ENCODE measurements at regions not wholly inside any gene's neighbourhood (a gene's known extent, or its start where the extent isn't known, plus 50 kb on each side); places are given as distances from the start of the nearest gene placed in this dataset.
"Not testable (repeated sequence)": the region's sequence is repeated elsewhere in the genome, so short reads cannot be mapped to it uniquely, and the experiment has no call there.

- no peak for DNase-seq
Observed at GRCh38 chr13:21228738-21229137, 52.3 kb downstream of the MRPL57 start.

DNA sequence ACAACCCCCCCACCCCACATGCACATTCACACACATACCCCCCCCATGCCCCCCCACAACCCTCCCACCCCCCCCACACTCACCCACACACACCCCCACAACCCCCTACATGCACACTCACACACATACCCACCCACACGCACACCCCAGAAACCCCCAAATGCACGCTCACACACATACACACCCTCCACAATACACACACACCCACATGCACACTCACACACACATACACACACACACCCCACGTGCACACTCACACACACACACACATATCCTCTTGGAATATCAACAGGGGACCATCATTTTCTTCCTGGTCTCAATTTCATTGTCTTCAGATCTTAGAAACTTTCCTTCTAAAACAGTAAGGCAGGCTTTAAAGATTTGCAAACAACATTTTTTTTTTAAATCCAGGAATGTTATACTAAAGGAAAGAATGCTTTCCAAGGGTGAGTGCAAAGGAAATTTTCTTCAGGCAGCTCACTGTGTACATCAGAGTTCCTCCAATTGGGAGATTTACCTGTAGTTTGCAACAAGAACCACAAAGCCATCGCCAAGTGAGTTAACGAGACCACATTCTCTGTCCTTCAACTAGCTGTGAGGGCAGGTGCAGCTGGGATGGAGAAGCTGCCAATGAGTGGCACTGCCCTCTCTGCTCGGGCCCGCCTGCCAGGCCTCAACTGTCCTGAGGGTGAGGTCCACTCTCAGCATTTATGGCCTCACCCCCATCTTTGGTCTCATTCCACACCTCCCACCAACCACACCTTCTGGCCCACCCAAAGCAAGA, 53.0 kb downstream of the MRPL57 start:
- DNase-seq, result no peak

- no peak for DNase-seq
Observed at GRCh38 chr13:21230516-21230915, 54.1 kb downstream of the MRPL57 start.

DNA sequence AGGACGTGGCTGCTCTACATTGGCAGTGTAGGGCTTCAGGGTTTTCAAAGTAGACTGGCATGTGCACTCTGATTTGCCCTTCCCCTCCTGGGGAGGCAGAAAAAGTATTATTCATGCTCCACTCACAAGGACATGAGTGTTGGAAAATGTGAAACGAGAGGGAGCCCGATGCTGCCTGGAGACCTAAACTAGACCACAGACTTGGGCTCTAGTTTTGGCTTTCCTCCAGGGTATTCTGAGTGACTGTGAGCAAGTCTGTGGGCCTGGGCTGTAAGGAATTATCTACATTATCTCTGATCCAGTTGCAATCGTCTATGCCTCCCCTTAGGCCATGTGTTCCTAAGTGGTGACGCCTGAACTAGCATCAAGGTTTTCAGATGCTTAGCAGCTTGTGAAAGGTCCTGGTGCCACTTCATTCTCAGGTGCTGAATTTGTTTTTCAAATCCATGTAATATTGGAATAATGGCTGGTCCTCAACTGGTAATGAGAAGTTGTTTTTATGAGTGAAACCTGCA, 55.0 kb downstream of the MRPL57 start:
- no peak for DNase-seq

DNA sequence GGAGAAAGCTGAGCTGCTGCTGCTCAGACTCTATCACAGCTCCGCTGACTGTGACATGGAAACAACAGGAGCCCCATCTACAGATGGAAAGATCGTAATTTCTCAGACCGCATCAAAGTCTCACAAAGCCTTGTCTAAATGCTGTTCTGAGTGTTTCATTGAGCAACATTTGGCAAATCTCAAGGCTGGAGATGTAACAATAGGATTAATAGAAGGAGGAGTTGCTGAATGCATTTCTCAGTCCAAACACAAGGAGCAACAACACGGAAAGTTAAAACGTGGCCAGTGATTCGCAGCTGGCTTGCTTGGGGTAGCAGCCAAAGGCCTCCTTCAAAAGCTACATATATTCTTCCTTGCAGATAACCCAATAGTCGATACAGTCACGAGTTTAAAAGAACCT, 55.7 kb downstream of the MRPL57 start:
- DNase-seq, result peak; percentile 63

- DNase-seq, result no peak
Observed at GRCh38 chr13:21232599-21232998, 56.1 kb downstream of the MRPL57 start.

DNA sequence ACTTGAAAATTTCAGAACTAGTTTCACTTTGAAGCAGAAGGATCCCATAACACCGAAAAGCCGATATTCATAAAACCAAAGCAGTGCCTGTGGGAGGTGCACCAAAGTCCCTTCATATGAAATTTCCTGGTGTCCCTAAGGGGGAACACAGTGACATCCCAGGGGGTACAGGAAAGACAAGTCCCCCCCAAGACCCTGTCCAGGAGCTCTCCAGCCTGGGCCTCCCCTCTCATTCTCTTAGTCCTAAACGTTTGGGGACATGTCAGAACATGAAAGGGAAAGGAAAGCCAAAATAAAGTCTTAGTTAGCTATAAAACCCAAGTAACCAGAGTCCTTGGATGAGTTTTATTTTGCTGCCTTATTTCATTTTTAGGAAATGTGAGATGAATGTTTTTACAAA, 56.6 kb downstream of the MRPL57 start:
- DNase-seq, result no peak

DNA sequence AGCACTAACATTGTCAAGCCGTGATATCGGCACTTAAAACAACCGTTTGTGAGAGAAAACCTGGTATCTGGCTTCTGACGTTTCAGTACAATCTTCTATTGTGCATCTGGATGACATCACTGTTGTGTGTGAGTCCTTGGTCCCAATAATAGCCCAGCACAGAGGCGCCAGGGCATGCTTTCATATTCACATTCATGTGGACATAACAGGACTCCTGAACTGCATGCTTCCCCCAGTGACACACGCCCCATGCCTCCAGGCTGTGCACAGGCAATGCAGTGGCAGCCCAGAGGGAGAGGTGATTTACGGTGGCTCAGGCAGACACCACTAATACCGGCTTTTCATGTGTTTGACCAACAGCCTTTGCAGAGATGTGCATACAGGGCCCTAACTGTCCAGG, 58.1 kb downstream of the MRPL57 start:
- DNase-seq, result no peak

DNA sequence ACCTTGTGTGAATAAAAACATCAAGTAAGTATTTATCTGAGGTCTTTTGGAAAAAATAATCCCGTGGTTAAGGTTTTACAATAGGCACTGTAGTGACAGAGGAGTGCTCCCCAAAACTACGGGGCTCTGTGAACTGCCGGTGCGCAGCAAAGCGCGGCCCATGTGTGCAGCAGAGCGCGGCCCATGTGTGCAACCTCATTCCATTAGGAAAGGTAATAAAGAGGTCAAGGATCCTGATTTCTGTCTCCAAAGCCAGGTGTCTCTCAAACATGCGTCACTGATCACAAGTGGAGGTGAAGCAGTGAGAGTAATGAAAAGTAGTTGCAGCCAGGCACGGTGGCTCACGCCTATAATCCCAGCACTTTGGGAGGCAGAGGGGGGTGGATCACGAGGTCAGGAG, 58.7 kb downstream of the MRPL57 start:
- no peak for DNase-seq

DNA sequence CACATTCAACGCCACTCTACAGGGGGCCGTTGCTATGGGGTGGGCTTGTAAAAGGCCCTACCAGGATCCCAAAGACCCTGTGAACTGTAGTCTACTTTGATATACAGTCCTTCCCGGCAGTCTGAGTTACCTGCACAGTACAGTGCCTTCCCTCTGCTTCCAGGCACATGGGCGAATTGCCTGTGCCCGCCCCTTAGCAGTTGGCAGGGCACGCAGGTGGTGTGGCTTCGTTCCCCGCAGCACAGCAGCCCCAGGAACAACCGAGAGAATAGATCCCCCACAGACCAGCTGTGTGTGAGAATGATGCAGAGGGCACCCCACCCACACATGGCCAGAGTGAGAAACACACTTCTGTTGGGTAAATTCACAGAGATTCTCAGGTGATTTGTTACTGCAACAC, 60.6 kb downstream of the MRPL57 start:
- no peak for DNase-seq

GRCh38 chr13:21238267-21238666, 61.8 kb downstream of the MRPL57 start:
- no peak for DNase-seq

DNA sequence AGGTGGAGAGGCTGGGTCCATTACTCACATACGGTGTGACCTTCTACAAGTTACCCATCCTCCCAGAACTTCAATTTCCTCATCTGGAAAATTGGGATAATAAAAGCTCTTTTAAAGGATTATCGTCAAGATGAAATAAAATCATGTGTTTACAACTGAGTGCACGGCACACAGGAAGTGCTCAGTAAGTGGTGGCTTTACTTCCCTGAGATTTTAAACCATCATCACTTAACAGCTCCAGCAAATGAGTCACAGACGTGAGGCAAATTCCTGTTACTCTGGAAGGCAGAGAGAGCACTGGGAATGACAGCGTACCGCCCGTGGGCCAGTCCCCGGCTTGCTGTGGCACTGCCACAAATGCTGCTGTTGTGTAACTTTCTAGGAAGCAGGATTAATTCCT, 64.1 kb downstream of the MRPL57 start:
- peak; percentile 61 for DNase-seq

DNA sequence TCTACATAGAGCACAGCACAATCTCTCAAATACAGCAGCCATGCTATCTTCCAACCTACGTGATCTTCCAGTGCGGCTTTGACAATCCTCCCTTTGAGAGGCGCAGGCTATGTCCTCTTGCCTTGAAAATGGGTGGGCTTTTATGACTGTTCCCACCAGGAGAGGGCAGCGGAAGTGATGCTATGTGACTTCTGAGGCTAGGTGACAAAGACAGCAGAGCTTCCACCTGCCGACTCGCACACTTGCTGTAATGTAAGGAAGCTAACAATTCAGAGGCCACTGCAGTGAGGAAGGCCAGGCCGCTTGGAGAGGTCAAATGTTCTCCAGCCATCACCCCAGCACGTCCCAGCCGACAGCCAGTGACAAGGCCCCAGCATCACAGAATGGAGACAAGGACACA, 65.8 kb downstream of the MRPL57 start:
- no peak for DNase-seq

DNA sequence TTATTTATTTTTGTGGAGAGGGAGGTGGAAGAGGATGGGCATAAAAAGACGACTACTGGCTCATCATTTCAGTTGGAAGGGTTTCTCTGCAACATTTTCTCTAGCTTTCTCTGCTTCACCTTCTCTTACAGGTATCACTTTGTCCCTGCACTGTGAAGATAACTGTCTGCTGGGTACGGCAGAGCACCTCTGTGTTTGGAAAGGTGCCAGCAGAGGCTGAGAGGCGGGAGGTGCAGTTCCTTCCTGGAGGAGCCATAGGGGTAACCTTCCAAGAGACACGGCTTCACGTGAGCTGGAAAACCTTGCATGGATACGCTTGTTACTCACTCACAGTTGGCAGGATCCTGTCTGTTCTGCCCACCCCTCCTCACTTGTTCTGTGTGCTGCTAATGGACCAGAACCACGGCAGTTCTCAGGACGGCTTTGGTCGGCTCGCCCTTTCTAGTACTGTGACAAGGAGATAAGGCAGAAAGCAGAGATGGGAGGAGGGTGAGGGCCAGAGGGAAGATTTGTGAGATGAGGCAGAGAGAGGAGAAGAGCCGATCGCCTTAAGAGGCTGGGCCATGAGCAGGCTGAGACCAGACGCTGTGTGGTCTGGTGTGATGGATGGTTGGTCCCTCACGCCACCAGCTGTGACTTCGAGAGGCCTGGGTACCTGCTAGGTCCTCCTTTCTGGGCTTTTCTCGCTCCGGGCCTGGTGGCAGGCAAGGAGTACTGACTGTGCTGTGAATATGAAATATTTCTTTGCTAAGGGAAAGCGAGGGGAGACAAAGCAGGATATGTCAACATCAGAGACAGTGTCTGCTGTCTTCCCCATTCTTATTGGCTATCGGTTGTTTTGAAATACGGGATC, 66.8 kb downstream of the MRPL57 start:
- no peak for DNase-seq

DNA sequence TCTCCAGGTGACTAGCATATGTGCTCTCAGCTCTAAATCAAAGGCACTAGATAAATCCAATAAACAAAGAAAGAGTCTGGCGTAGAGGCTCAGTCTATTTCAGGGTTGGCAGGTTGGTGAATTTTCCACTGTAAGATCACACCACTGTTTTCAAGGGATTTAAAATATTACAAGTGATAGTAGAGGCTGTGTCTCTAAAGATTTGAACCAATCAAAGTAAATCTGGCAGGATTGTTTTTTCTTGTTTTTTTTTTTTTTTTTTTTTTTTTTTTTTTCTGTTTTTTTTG, 67.4 kb downstream of the MRPL57 start:
- DNase-seq, result not testable (repeated sequence)

GRCh38 chr13:21246761-21247452, 70.4 kb downstream of the MRPL57 start:
- no peak for DNase-seq

DNA sequence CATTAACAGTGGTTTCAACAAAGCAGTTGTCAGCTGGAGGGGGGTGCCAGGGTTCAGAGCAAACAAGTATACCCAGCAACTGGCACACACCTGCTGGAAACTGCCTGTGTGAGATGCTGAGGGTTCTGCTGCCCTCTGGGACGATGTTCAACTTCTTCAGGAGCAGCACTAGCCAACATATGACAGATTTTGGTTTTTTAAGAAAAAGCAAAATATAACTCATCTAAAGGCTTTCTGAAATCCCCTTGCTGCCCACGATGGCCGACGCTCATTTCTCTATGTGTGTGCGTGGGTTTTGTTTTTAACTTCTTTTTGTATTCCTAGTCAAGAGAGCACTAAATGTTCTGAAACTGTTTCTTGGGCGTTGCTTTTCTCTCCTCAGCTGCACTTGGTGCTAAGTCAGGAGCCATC, 79.9 kb downstream of the MRPL57 start:
- DNase-seq, result no peak

DNA sequence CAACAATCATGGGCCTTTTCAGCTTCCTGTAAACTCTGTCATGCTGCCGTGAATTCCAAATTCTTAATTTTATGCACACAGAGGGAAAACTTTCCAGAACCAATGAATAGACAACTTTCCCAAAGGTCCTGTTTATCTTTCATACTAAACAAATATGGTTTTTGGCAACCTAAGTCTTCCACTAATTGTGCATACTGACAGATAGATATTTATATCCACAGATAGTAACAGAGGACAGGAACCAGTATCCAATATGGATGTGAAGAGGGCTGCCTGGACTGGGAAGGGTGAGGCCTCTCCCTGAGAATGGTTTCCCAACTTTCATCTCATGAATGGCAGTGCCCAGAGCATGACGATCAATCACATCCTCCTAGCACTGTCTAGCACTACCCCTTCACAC, 80.4 kb downstream of the MRPL57 start:
- no peak for DNase-seq

DNA sequence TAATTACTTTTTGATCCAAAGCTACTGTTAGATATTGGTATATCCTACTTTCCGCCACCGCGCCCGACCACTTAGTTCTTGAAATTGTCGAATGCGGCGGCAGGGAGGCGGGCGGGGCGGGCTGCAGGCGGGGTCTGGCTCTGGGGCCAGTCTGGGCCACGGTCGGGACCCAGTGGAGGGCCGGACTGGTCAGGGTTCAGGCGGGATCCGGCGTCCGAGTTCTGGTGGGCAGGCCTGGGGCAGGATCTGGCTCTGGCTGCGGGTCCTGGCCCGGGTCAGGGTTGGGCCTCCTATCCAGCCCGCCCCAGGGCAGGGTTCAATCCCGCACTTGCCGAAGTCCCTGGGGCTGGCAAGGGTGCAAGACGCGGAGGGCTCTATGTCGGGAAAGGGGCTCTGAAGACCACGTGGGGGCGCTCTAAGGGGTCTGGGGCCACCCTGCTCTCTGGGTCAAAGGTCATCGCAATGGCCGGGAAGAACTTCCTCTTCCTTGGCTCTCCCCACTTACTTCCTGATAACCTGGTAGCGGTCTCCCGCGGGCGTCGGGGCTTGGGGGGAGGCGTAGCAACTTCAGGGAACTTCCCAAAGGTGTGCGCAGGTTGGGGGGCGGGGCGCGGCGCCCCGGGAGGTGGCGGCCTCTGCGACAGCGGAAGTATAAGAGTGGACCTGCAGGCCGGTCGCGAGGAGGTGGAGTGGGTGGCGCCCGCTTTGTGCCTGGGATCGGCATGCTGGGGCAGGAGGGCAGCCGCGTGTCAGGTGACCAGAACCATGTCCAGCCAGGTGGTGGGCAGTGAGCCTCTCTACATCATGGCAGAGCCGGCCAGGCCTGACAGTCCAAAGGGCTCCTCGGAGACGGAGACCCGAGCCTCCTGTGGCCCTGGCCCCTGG, 83.4 kb downstream of the MRPL57 start:
- DNase-seq, result no peak

- DNase-seq, result not testable (repeated sequence)
Observed at GRCh38 chr13:21260561-21261290, 84.3 kb downstream of the MRPL57 start.

DNA sequence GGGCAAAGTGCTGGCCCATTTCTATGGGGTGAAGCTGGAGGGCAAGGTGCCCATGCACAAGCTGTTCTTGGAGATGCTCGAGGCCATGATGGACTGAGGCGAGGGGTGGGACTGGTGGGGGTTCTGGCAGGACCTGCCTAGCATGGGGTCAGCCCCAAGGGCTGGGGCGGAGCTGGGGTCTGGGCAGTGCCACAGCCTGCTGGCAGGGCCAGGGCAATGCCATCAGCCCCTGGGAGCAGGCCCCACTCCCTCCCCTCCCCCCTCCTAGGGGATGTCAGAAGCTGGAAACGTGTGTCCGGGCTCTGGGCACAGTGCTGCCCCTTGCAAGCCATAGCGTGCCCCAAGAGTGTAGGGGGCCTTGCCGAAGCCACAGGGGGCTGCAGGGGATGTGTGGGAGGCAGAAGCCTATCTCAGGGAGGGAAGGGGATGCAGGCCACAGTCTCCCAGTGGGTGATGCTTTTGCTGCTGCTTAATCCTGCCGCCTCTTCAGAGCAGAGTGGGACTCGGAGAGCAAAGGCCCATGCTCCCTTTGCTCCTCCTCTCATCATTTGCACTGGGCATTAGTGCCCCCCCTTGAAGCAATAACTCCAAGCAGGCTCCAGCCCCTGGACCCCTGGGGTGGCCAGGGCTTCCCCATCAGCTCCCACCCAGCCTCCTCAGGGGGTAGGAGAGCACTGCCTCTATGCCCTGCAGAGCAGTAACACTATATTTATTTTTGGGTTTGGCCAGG, 85.2 kb downstream of the MRPL57 start:
- not testable (repeated sequence) for DNase-seq
